NB4 (cell line): ENCODE measurements at regions not wholly inside any gene's neighbourhood (a gene's known extent, or its start where the extent isn't known, plus 50 kb on each side); places are given as distances from the start of the nearest gene placed in this dataset.

Source experiments
- DNase-seq: peaks from one replicate; pipeline ENCODE4 v3.0.0; 2010; ENCODE audit warnings: low read depth
- H3K4me3 ChIP-seq: one replicate; pipeline ENCODE4 v1.5.1; 2011; ENCODE audit warnings: mild to moderate bottlenecking, low read depth, low read length, moderate library complexity
- MYC ChIP-seq: IDR thresholded peaks from 2 replicates; pipeline ENCODE4 v1.6.1; 2011; ENCODE audit warnings: low read depth, low read length
- POLR2A ChIP-seq: IDR thresholded peaks from 2 replicates; pipeline ENCODE4 v1.6.1; 2011; ENCODE audit warnings: mild to moderate bottlenecking; ENCODE audit not compliant: insufficient read length; ENCODE audit errors: extremely low read depth
- TF ChIP-seq, protein P1 (sequence below): IDR thresholded peaks from one replicate; pipeline ENCODE4 v1.5.1; 2012; ENCODE audit warnings: low read depth, low read length
- TF ChIP-seq, protein P2 (sequence below): IDR thresholded peaks from 2 replicates; pipeline ENCODE4 v1.6.1; 2011; ENCODE audit warnings: low read depth, low read length

DNA sequence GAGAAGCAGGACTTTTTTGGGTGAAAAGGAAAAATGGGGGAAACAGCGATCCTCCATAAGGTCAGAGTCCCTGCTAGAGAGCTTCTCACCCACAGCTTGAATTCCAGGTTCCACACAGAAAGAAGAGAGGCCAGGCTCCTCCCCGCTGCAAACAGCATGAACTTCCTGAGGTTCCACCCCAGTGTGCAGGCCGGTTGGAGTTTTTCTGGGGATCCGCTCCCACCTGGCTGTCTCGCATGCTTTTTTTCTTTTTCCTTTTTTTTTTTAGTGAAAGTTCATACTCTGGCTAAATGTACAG is 595.1 kb upstream of the ZP4 start:
- no peak overlapping the region for H3K4me3 ChIP-seq
- TF ChIP-seq, protein P1, sequence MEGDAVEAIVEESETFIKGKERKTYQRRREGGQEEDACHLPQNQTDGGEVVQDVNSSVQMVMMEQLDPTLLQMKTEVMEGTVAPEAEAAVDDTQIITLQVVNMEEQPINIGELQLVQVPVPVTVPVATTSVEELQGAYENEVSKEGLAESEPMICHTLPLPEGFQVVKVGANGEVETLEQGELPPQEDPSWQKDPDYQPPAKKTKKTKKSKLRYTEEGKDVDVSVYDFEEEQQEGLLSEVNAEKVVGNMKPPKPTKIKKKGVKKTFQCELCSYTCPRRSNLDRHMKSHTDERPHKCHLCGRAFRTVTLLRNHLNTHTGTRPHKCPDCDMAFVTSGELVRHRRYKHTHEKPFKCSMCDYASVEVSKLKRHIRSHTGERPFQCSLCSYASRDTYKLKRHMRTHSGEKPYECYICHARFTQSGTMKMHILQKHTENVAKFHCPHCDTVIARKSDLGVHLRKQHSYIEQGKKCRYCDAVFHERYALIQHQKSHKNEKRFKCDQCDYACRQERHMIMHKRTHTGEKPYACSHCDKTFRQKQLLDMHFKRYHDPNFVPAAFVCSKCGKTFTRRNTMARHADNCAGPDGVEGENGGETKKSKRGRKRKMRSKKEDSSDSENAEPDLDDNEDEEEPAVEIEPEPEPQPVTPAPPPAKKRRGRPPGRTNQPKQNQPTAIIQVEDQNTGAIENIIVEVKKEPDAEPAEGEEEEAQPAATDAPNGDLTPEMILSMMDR: no peak
- no peak for TF ChIP-seq POLR2A
- TF ChIP-seq, protein P2, sequence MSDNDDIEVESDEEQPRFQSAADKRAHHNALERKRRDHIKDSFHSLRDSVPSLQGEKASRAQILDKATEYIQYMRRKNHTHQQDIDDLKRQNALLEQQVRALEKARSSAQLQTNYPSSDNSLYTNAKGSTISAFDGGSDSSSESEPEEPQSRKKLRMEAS: no peak
- no peak for TF ChIP-seq MYC
- DNase-seq: no peak

DNA sequence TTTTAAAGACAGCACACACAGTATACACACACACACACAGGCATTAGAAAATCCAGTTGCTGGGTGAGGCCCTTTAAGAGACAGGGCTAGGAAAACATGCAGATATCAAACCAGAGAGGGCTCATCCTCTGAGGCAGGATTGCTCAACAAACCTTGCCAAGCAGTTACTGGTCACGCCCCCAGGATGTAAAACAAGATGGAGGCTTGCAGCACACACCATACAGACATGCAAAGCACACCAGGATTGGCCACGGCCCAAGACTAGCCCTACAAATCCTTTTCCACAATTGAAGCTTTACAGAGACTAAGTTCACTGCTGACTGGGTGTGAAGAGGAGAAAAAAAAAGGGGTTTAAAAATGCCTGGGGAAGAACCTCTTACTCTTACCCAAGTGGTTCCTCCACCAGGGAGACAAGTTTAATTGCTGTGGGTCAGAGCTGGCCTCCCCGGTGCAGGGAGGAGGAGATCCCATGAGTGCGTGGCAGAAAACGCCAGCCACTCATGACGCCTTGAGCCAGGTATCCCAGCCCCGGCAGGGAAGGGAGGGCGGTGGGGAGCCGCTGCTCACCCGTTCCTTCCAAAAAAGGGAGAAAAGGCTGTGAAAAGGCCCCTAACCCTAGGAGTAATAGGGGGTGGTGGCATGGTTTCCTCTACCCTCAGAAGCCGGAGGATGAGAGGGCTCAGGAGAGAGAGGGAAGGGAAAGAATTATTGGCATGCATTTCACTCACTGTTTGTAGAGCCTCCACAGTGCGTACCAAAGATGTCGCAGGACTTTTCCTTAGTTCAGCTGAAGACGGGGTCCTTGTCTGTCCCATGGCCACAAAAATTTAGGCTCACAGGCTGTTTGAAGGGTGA is 594.6 kb upstream of the ZP4 start:
- DNase-seq: peak; percentile 70
- TF ChIP-seq POLR2A (no peak), MYC (no peak)
- TF ChIP-seq, protein P2: no peak
- TF ChIP-seq, protein P1: no peak
- H3K4me3 ChIP-seq: no peak overlapping the region

DNA sequence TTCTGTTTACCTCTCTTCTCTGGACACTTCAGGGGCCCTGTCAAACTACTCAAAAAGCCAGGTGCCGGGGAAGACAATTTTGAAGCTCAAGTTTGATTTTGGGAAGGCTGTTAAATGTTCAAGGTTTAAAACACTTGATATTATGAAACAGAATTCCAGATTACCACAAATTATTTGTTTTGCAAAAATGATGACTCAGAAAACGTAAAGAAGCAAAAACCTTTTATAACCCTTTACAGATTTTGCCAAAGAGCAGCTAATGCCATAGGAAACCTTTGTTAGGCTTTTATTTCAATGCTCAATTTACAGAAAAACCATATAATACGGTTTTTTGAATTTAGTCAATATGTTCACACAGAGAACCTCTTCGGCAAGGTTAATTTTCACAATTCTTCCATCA is 593.4 kb upstream of the ZP4 start:
- no peak for DNase-seq
- no peak overlapping the region for H3K4me3 ChIP-seq
- TF ChIP-seq, protein P2: no peak
- TF ChIP-seq, protein P1: no peak
- TF ChIP-seq MYC (no peak), POLR2A (no peak)

DNA sequence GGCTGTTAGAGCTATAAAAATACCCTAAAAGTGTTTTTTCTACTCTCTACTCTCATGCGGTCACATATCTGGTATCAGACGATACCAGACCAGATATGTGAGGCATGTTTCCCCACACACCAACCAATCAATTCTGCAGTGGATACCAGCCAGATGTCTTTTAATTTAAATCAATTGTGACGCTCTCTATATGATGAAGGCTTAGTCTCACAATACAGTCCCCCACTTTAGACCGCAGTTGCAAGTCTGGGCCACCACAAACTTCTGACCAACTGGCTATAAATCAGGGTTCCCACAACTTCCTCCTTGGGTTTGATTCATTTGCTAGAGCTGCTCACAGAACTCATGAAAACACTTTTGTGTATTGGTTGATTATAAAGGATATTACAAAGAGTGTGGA is 586.1 kb upstream of the ZP4 start:
- TF ChIP-seq MYC (no peak), POLR2A (no peak)
- TF ChIP-seq, protein P2: no peak
- TF ChIP-seq, protein P1: no peak
- DNase-seq: peak; percentile 39

DNA sequence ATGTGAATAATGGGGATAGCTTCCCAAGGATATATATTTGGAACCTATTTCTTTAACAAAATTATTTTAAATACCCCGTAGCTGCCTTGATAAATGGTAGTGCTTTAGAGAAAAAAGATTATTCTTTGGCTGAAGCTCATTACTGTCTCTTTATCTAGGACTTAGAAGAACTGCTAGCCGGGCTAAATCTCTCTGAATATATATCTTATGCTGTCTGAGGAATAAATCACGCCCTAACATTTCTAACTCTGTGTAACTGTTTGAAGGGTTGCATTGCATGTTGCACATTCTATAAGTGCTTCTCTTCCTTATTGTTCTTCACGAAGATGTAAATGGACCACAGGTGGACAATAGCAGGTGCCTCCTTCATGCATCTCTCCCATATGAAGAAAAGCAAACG is 585.0 kb upstream of the ZP4 start:
- TF ChIP-seq, protein P2: no peak
- TF ChIP-seq MYC (no peak), POLR2A (no peak)
- TF ChIP-seq, protein P1: no peak
- H3K4me3 ChIP-seq: no peak overlapping the region
- no peak for DNase-seq

More for the DNA sequence above, 586.1 kb upstream of the ZP4 start:
- H3K4me3 ChIP-seq: no peak overlapping the region
